ENCODE measurements at regions not wholly inside any gene's neighbourhood (a gene's known extent, or its start where the extent isn't known, plus 50 kb on each side); places are given as distances from the start of the nearest gene placed in this dataset.

GRCh38 chr4:91984466-91984865 lies 319.3 kb upstream of the GRID2 start:
- no peak overlapping the region for H3K27ac ChIP-seq
- no peaks in the 10 kb centered on the region for H3K27me3 ChIP-seq
- WGBS (ENCODE audit: insufficient coverage, low coverage, low lambda C conversion rate, missing lambda C conversion rate) = 64% methylated on average over 5 of the region's 5 CpGs
- no peaks in the 10 kb centered on the region for H3K36me3 ChIP-seq
- H3K9me3 ChIP-seq = no peaks in the 10 kb centered on the region
- TF ChIP-seq, protein P1, sequence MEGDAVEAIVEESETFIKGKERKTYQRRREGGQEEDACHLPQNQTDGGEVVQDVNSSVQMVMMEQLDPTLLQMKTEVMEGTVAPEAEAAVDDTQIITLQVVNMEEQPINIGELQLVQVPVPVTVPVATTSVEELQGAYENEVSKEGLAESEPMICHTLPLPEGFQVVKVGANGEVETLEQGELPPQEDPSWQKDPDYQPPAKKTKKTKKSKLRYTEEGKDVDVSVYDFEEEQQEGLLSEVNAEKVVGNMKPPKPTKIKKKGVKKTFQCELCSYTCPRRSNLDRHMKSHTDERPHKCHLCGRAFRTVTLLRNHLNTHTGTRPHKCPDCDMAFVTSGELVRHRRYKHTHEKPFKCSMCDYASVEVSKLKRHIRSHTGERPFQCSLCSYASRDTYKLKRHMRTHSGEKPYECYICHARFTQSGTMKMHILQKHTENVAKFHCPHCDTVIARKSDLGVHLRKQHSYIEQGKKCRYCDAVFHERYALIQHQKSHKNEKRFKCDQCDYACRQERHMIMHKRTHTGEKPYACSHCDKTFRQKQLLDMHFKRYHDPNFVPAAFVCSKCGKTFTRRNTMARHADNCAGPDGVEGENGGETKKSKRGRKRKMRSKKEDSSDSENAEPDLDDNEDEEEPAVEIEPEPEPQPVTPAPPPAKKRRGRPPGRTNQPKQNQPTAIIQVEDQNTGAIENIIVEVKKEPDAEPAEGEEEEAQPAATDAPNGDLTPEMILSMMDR (IDR thresholded peaks at IDR 0.05) = no peak
- TF ChIP-seq POLR2A (IDR thresholded peaks at IDR 0.05) = no peak
- no peaks in the 10 kb centered on the region for H3K4me1 ChIP-seq
- intact Hi-C loops (cut with DNase I) = no loop called here
- no peak for DNase-seq
- no peak for ATAC-seq
- no peak overlapping the region for H3K4me3 ChIP-seq

- no peak overlapping the region for H3K27ac ChIP-seq
- WGBS (ENCODE audit: insufficient coverage, low coverage, low lambda C conversion rate, missing lambda C conversion rate) = 27% methylated on average over 2 of the region's 2 CpGs
- DNase-seq = no peak
- intact Hi-C loops (cut with DNase I) = no loop called here
- H3K9me3 ChIP-seq = no peaks in the 10 kb centered on the region
- TF ChIP-seq, protein P1 (IDR thresholded peaks at IDR 0.05) = no peak
- no peak for TF ChIP-seq POLR2A (IDR thresholded peaks at IDR 0.05)
- H3K4me3 ChIP-seq = no peak overlapping the region
- no peaks in the 10 kb centered on the region for H3K36me3 ChIP-seq
- ATAC-seq = no peak
- no peaks in the 10 kb centered on the region for H3K4me1 ChIP-seq
- no peaks in the 10 kb centered on the region for H3K27me3 ChIP-seq
These were observed 313.9 kb upstream of the GRID2 start for GRCh38 chr4:91989914-91990313.

DNA sequence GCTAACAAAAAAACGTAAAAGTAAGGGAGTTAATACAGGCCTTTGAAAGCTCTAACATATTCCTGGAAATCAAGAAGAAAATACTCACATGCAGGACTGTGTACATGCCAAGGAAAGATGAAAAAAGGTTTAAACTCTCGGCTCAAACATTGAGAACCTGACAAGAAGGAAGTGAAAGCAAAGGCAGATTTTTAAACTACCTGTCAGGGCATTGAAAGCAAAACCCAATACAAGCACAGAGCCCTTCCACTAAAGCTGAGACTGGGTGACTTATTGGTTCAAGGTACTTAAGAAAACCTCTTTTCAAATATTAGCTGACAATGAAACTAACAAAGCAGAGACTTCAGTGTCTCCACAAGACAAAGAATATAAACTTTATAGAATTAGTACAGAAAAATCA lies 313.0 kb upstream of the GRID2 start:
- ATAC-seq (no peak), DNase-seq (no peak)
- Histone ChIP-seq H3K27ac (no peak overlapping the region), H3K4me1 (no peaks in the 10 kb centered on the region), H3K27me3 (no peaks in the 10 kb centered on the region), H3K9me3 (no peaks in the 10 kb centered on the region), H3K36me3 (no peaks in the 10 kb centered on the region), H3K4me3 (no peak overlapping the region)
- intact Hi-C loops (cut with DNase I) = no loop called here
- no peak for TF ChIP-seq POLR2A (IDR thresholded peaks at IDR 0.05)
- TF ChIP-seq, protein P1 (IDR thresholded peaks at IDR 0.05) = no peak
- 50% methylated on average over 2 of the region's 2 CpGs for WGBS (ENCODE audit: insufficient coverage, low coverage, low lambda C conversion rate, missing lambda C conversion rate)

DNA sequence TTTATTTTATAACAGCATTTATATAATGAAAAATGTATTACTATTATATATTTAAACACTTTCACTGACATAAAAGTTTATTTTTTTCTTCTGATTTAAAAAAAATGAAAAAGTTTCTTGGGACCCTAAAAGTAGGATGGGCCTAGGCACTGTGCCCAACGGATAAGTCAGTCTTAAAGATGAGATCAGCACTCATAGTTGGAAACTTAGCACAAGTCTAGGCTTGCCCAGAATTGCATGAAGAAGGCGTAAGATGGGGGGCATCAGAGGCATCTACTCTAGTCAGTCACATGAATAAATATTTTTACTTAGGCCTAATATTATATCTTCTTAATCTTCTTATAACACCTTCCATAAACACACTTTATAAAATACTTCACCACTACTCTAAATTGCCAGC lies 306.7 kb upstream of the GRID2 start:
- ATAC-seq = no peak

More for the DNA sequence above, 306.7 kb upstream of the GRID2 start:
- no peak overlapping the region for H3K27ac ChIP-seq
- intact Hi-C loops (cut with DNase I) = no loop called here
- no peaks in the 10 kb centered on the region for H3K27me3 ChIP-seq
- 57% methylated on average over 2 of the region's 2 CpGs for WGBS (ENCODE audit: insufficient coverage, low coverage, low lambda C conversion rate, missing lambda C conversion rate)
- TF ChIP-seq, protein P1 (IDR thresholded peaks at IDR 0.05) = no peak
- TF ChIP-seq POLR2A (IDR thresholded peaks at IDR 0.05) = no peak
- DNase-seq = no peak
- no peaks in the 10 kb centered on the region for H3K9me3 ChIP-seq
- no peaks in the 10 kb centered on the region for H3K36me3 ChIP-seq
- no peaks in the 10 kb centered on the region for H3K4me1 ChIP-seq
- no peak overlapping the region for H3K4me3 ChIP-seq
